NB4 (cell line): ENCODE measurements at regions not wholly inside any gene's neighbourhood (a gene's known extent, or its start where the extent isn't known, plus 50 kb on each side); places are given as distances from the start of the nearest gene placed in this dataset.

Experiments
- DNase-seq: peaks from one replicate; pipeline ENCODE4 v3.0.0; 2010; ENCODE audit warnings: low read depth
- H3K4me3 ChIP-seq: one replicate; pipeline ENCODE4 v1.5.1; 2011; ENCODE audit warnings: mild to moderate bottlenecking, low read depth, low read length, moderate library complexity
- MYC ChIP-seq: IDR thresholded peaks from 2 replicates; pipeline ENCODE4 v1.6.1; 2011; ENCODE audit warnings: low read depth, low read length
- POLR2A ChIP-seq: IDR thresholded peaks from 2 replicates; pipeline ENCODE4 v1.6.1; 2011; ENCODE audit warnings: mild to moderate bottlenecking; ENCODE audit not compliant: insufficient read length; ENCODE audit errors: extremely low read depth
- TF ChIP-seq, protein P1 (sequence below): IDR thresholded peaks from 2 replicates; pipeline ENCODE4 v1.6.1; 2011; ENCODE audit warnings: low read depth, low read length
- TF ChIP-seq, protein P2 (sequence below): IDR thresholded peaks from one replicate; pipeline ENCODE4 v1.5.1; 2012; ENCODE audit warnings: low read depth, low read length

DNA sequence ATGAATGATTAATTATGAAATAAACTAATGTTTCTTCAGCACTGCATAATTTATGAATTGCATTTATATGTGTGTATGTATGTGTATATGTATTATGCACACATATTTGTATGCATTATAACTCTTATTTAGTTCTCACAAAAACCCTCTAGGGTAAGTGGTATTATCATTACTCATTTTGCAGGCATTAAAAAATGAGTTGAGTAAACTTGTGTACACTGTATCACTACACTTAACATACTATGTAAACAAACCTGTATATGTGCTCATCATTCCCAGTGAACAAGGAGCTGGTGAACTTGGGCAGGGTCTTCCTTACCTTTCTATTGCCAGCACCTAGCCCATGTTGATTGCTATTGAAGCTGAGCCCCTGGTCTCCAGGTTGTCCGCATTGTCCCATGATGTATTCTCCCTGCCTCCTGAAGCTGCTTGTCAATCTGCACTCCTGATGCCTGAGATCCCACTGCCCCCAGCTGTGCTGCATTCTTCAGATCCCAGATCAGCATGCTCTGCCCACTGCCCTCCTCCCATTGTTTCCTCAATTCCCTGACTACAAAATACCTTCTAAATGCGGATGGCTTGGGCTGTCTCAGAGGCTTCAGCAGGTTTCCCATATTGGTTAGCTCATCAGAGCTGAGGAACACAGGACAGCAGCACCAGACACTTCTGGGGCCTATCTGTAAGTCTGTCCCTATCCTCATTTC is 267.9 kb upstream of the SESN3 start:
- DNase-seq, result no peak
- H3K4me3 ChIP-seq, result no peak overlapping the region
- TF ChIP-seq, protein P1, sequence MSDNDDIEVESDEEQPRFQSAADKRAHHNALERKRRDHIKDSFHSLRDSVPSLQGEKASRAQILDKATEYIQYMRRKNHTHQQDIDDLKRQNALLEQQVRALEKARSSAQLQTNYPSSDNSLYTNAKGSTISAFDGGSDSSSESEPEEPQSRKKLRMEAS, result no peak
- TF ChIP-seq, protein P2, sequence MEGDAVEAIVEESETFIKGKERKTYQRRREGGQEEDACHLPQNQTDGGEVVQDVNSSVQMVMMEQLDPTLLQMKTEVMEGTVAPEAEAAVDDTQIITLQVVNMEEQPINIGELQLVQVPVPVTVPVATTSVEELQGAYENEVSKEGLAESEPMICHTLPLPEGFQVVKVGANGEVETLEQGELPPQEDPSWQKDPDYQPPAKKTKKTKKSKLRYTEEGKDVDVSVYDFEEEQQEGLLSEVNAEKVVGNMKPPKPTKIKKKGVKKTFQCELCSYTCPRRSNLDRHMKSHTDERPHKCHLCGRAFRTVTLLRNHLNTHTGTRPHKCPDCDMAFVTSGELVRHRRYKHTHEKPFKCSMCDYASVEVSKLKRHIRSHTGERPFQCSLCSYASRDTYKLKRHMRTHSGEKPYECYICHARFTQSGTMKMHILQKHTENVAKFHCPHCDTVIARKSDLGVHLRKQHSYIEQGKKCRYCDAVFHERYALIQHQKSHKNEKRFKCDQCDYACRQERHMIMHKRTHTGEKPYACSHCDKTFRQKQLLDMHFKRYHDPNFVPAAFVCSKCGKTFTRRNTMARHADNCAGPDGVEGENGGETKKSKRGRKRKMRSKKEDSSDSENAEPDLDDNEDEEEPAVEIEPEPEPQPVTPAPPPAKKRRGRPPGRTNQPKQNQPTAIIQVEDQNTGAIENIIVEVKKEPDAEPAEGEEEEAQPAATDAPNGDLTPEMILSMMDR, result no peak
- TF ChIP-seq MYC (no peak), POLR2A (no peak)

DNA sequence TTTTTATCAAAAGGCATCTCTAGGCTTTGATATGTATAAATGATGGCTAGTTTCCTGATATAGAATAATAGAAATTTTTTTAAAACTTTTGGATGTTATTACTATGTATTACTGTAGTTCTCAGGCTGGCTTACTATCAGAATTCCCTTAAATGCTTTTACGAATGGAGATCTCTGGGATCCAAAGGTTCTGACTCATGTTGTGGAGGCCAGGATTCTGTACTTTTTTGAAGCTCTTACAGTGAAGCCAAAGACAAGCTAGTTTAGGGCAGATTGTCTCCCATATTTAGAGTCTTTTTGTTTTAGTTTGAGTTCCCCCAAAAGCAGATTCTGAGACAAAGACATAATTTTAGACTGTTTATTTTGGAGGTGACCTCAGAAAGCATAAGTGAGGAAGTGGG is 265.9 kb upstream of the SESN3 start:
- DNase-seq, result no peak
- no peak overlapping the region for H3K4me3 ChIP-seq
- TF ChIP-seq, protein P1, result no peak
- TF ChIP-seq MYC, result no peak

DNA sequence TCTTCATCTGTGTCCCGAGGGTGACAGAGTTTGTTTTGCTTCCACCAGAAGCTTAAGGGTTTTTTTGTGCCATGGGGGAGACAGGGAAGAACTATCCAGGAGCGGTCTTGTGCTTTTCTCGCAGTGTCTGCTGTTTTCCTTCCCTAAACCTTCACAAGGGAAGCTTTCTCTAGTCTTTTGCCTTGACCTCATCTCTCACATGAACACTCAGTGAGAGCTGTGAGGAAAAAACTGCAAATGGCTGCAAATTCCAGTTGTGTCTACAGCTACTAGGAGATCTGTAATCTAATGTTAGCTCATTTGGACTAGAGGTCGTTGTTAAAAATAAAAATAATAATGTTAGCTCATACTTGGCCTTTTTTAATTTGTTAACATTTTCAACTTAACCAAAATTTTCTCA is 264.7 kb upstream of the SESN3 start:
- DNase-seq, result no peak
- no peak for TF ChIP-seq MYC
- TF ChIP-seq, protein P2, result no peak
- TF ChIP-seq POLR2A, result no peak
- TF ChIP-seq, protein P1, result no peak
- no peak overlapping the region for H3K4me3 ChIP-seq

DNA sequence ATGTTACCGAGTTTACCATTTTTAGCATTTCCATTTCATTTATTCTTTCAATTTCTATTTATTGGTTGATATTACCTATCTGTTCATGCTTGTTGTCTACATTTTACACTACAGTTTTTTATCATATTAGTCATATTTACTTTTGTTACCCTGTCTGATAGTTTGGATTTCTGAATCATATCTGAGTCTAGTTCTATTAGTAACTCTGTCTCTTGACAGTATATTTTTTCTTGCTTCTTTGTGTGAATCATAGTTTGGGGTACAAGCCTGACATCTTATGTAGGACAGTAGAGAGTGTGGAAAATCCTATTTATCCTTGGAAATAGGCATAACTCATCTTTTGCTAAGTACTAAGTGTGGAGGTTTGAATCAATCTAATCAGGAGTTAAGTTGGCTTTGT is 263.9 kb upstream of the SESN3 start:
- no peak overlapping the region for H3K4me3 ChIP-seq
- TF ChIP-seq MYC (no peak), POLR2A (no peak)
- TF ChIP-seq, protein P2, result no peak
- no peak for DNase-seq

DNA sequence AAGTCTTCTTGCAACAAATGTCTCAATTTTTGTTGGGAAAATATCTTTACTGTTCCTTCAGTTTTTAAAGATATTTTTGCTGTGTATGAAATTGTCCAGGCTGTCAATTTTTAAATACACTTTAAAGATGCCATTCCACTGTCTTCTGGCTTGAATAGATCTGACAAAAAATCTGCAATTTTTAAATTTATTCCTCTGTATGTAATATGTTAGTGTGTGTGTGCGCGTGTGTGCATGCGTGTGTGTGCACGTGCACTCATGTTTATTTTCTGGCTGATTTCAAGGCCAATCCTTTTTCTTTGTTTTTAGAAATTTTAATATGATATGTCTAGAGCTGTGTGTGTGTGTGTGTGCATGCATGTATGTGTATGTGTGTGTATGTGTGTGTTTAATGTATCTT is 263.2 kb upstream of the SESN3 start:
- no peak for DNase-seq
- TF ChIP-seq, protein P1, result no peak
- TF ChIP-seq POLR2A (no peak), MYC (no peak)
- TF ChIP-seq, protein P2, result no peak
- no peak overlapping the region for H3K4me3 ChIP-seq

DNA sequence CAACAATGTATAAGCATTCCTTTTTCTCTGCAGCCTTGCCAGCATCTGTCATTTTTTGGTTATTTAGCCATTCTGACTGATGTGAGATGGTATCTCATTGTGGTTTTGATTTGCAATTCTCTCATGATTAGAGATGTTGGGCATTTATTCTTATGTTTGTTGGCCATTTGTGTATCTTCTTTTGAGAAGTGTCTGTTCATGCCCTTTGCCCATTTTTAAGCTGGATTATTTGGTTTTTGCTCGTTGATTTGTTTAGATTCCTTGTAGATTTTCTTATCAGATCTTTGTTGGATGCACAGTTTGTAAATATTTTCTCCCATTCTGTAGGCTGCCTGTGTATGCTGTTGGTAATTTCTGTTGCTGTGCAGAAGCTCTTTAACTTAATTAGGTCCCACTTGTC is 259.6 kb upstream of the SESN3 start:
- DNase-seq, result no peak
- TF ChIP-seq, protein P1, result no peak
- TF ChIP-seq, protein P2, result no peak
- no peak for TF ChIP-seq MYC
- no peak for TF ChIP-seq POLR2A
- H3K4me3 ChIP-seq, result no peak overlapping the region
